ENCODE measurements at regions not wholly inside any gene's neighbourhood (a gene's known extent, or its start where the extent isn't known, plus 50 kb on each side); places are given as distances from the start of the nearest gene placed in this dataset.

GRCh38 chr3:88690287-88690686 lies 417.1 kb upstream of the EPHA3 start (continued):
- TF ChIP-seq TARDBP (IDR thresholded peaks at IDR 0.05; ENCODE audit: borderline replicate concordance) (no peak), ZNF217 (IDR thresholded peaks at IDR 0.05) (no peak)

- no peaks in the 10 kb centered on the region for H3K27me3 ChIP-seq (replicated peaks in 1 of 2; ENCODE audit: control insufficient read depth in 2 of 2, insufficient read depth in 2 of 2, low read length in 1 of 2)
- TF ChIP-seq TBL1XR1 (IDR thresholded peaks at IDR 0.05; ENCODE audit: low read depth, low read length) (no peak), SIN3A (IDR thresholded peaks at IDR 0.05; ENCODE audit: low read depth, low read length) (no peak), SP1 (IDR thresholded peaks at IDR 0.05; ENCODE audit: low read depth, low read length) (no peak), STAT1 (conservative IDR thresholded peaks at IDR 0.05) (no peak), TAF1 (IDR thresholded peaks at IDR 0.05; ENCODE audit: borderline replicate concordance, low read depth, low read length) (no peak), MYB (IDR thresholded peaks at IDR 0.05; ENCODE audit: borderline replicate concordance, low read depth, low read length) (no peak), ZZZ3 (IDR thresholded peaks at IDR 0.05; ENCODE audit: control insufficient read depth, insufficient read length, low read depth) (no peak), CEBPB (IDR thresholded peaks at IDR 0.05; ENCODE audit: borderline replicate concordance in 1 of 2, low read depth in 2 of 2, low read length in 2 of 2) (no peak), IKZF1 (conservative IDR thresholded peaks at IDR 0.05) (no peak), CREM (IDR thresholded peaks at IDR 0.05; ENCODE audit: low read depth) (no peak), SREBF2 (IDR thresholded peaks at IDR 0.05; ENCODE audit: low read length) (no peak), MEF2B (IDR thresholded peaks at IDR 0.05; ENCODE audit: partially characterized antibody, poor library complexity, severe bottlenecking) (no peak), EED (IDR thresholded peaks at IDR 0.05; ENCODE audit: low read depth) (no peak), KLF5 (IDR thresholded peaks at IDR 0.05; ENCODE audit: partially characterized antibody) (no peak), BHLHE40 (IDR thresholded peaks at IDR 0.05; ENCODE audit: borderline replicate concordance in 1 of 2, low read depth in 2 of 2, low read length in 1 of 2) (no peak), ZNF592 (IDR thresholded peaks at IDR 0.05) (no peak), NFYA (IDR thresholded peaks at IDR 0.05; ENCODE audit: borderline replicate concordance, low read depth, low read length) (no peak)
- H3K4me1 ChIP-seq (ENCODE audit: control insufficient read depth, insufficient read depth, low read length), result no peaks in the 10 kb centered on the region
- ATAC-seq (no peak), DNase-seq (ENCODE audit: low read depth, low spot score) (no peak), FAIRE-seq (no peak)
- in situ Hi-C loops (cut with MboI), result no loop called here
- H3K9me3 ChIP-seq (replicated peaks; ENCODE audit: control insufficient read depth, insufficient read depth, low read length), result no peaks in the 10 kb centered on the region
- intact Hi-C loops (cut with micrococcal nuclease; ENCODE audit: unreplicated experiment), result no loop called here
- WGBS (ENCODE audit: insufficient coverage, insufficient replicate concordance, low lambda C conversion rate, missing lambda C conversion rate), result 33% methylated on average over 3 of the region's 3 CpGs
- no peak overlapping the region for H3K4me2 ChIP-seq (ENCODE audit: control insufficient read depth, insufficient read depth)
- no TSS peak for BruUV-seq (replicated peaks)
- H2AFZ ChIP-seq (ENCODE audit: control insufficient read depth, low read depth, low read length), result no peak overlapping the region
- no peak overlapping the region for H3K9ac ChIP-seq (ENCODE audit: control insufficient read depth, insufficient read depth, low read length)
- RAD21 ChIA-PET (ENCODE audit: unreplicated experiment), result no interaction called here
- no peaks in the 10 kb centered on the region for H3K36me3 ChIP-seq (ENCODE audit: control insufficient read depth in 2 of 2, insufficient read depth in 2 of 2, low read length in 1 of 2)
- no peaks in the 10 kb centered on the region for H4K20me1 ChIP-seq (ENCODE audit: control insufficient read depth, insufficient read depth)
- CTCF ChIA-PET, result no interaction called here
- no peaks in the 10 kb centered on the region for H3K79me2 ChIP-seq (ENCODE audit: control insufficient read depth, insufficient read depth, low read length)
- no peak overlapping the region for H3K4me3 ChIP-seq
- SMC1A ChIA-PET (ENCODE audit: uncharacterized antibody, unreplicated experiment), result no interaction called here
- no peak overlapping the region for H3K27ac ChIP-seq (ENCODE audit: control insufficient read depth, insufficient read depth)
- POLR2A ChIA-PET, result no interaction called here
Observed at GRCh38 chr3:88691081-88691480, 416.3 kb upstream of the EPHA3 start.

Data from GM12878 (cell line).